H9 (cell line): ENCODE measurements at regions not wholly inside any gene's neighbourhood (a gene's known extent, or its start where the extent isn't known, plus 50 kb on each side); places are given as distances from the start of the nearest gene placed in this dataset.
"Not testable (repeated sequence)": the region's sequence is repeated elsewhere in the genome, so short reads cannot be mapped to it uniquely, and the experiment has no call there.

Experiments used
- DNase-seq: peaks from one replicate; pipeline ENCODE4 v3.0.0-alpha.2; 2017
- H2AFZ ChIP-seq: one replicate; pipeline ENCODE4 v1.6.1; 2013; ENCODE audit warnings: mild to moderate bottlenecking, low read length, control low read depth, moderate library complexity
- H2AK5ac ChIP-seq: 2 replicates; pipeline ENCODE4 v1.6.1; 2013; ENCODE audit warnings: low read length, control low read depth, mixed read lengths; ENCODE audit not compliant: insufficient read length
- H2BK120ac ChIP-seq: one replicate; pipeline ENCODE4 v1.6.1; 2013; ENCODE audit warnings: low read depth, mild to moderate bottlenecking, low read length, control low read depth, inconsistent platforms; ENCODE audit not compliant: poor library complexity, severe bottlenecking
- H2BK12ac ChIP-seq: 2 replicates; pipeline ENCODE4 v1.6.1; 2013; ENCODE audit warnings: low read length, control low read depth, mixed read lengths, low read depth; ENCODE audit not compliant: insufficient read length
- H2BK15ac ChIP-seq: 2 replicates; pipeline ENCODE4 v1.6.1; 2013; ENCODE audit warnings: low read depth, low read length, control low read depth
- H2BK20ac ChIP-seq: one replicate; pipeline ENCODE4 v1.6.1; 2013; ENCODE audit warnings: low read depth, mild to moderate bottlenecking, low read length, control low read depth, inconsistent platforms; ENCODE audit not compliant: poor library complexity, severe bottlenecking
- H2BK5ac ChIP-seq: 2 replicates; pipeline ENCODE4 v1.6.1; 2013; ENCODE audit warnings: low read length, control low read depth, mixed read lengths; ENCODE audit not compliant: insufficient read length
- H3K14ac ChIP-seq: 2 replicates; pipeline ENCODE4 v1.6.1; 2013; ENCODE audit warnings: low read length, control low read depth; ENCODE audit not compliant: insufficient read depth
- H3K18ac ChIP-seq: 2 replicates; pipeline ENCODE4 v1.6.1; 2013; ENCODE audit warnings: low read depth, mild to moderate bottlenecking, mixed read lengths, low read length, control low read depth; ENCODE audit not compliant: insufficient read length
- H3K23ac ChIP-seq: 2 replicates; pipeline ENCODE4 v1.6.1; 2013; ENCODE audit warnings: low read length, control low read depth, mixed read lengths, low read depth; ENCODE audit not compliant: insufficient read length
- H3K23me2 ChIP-seq: 2 replicates; pipeline ENCODE4 v1.6.1; 2013; ENCODE audit warnings: low read depth, mild to moderate bottlenecking, mixed read lengths, low read length, control low read depth; ENCODE audit not compliant: insufficient read length, poor library complexity, severe bottlenecking
- H3K27ac ChIP-seq: 2 replicates; pipeline ENCODE4 v1.5.1; 2013; ENCODE audit warnings: low read length, control low read depth, mixed read lengths, low read depth; ENCODE audit not compliant: insufficient read length
- H3K27me3 ChIP-seq: 2 replicates; pipeline ENCODE4 v1.6.1; 2013; ENCODE audit warnings: low read length, control low read depth, inconsistent platforms; ENCODE audit not compliant: insufficient read depth
- H3K4ac ChIP-seq: 2 replicates; pipeline ENCODE4 v1.6.1; 2013; ENCODE audit warnings: low read depth, mild to moderate bottlenecking, control low read depth, inconsistent platforms, low read length, moderate library complexity
- H3K4me1 ChIP-seq: 2 replicates; pipeline ENCODE4 v1.6.1; 2013; ENCODE audit warnings: low read length, control low read depth, inconsistent platforms; ENCODE audit not compliant: insufficient read depth
- H3K4me2 ChIP-seq: 2 replicates; pipeline ENCODE4 v1.6.1; 2013; ENCODE audit warnings: low read length, control low read depth, mixed read lengths; ENCODE audit not compliant: insufficient read length, insufficient read depth
- H3K56ac ChIP-seq: 2 replicates; pipeline ENCODE4 v1.6.1; 2013; ENCODE audit warnings: low read depth, mild to moderate bottlenecking, mixed read lengths, low read length, control low read depth; ENCODE audit not compliant: insufficient read length
- H3K79me1 ChIP-seq: 2 replicates; pipeline ENCODE4 v1.6.1; 2013; ENCODE audit warnings: low read depth, mild to moderate bottlenecking, moderate library complexity, low read length, control low read depth, inconsistent platforms; ENCODE audit not compliant: insufficient read depth, poor library complexity, severe bottlenecking
- H3K79me2 ChIP-seq: 2 replicates; pipeline ENCODE4 v1.6.1; 2013; ENCODE audit warnings: low read length, control low read depth, inconsistent platforms; ENCODE audit not compliant: insufficient read depth
- H3K9ac ChIP-seq: 2 replicates; pipeline ENCODE4 v1.6.1; 2013; ENCODE audit warnings: low read length, control low read depth, mixed read lengths; ENCODE audit not compliant: insufficient read length; ENCODE audit errors: extremely low read depth
- H3K9me3 ChIP-seq: one replicate; pipeline ENCODE4 v1.6.1; 2013; ENCODE audit warnings: low read depth, low read length, inconsistent platforms; ENCODE audit not compliant: control insufficient read depth
- H3T11ph ChIP-seq: one replicate; pipeline ENCODE4 v1.6.1; 2013; ENCODE audit warnings: mild to moderate bottlenecking, low read length, control low read depth, inconsistent platforms
- H4K20me1 ChIP-seq: one replicate; pipeline ENCODE4 v1.6.1; 2013; ENCODE audit not compliant: control insufficient read depth, insufficient read length, insufficient read depth
- H4K5ac ChIP-seq: 2 replicates; pipeline ENCODE4 v1.6.1; 2013; ENCODE audit warnings: low read depth, mild to moderate bottlenecking, mixed read lengths, low read length, control low read depth; ENCODE audit not compliant: insufficient read length
- H4K8ac ChIP-seq: replicated peaks from 2 replicates; pipeline ENCODE4 v1.6.1; 2013; ENCODE audit warnings: low read length, control low read depth, mixed read lengths, low read depth; ENCODE audit not compliant: insufficient read length
- H4K91ac ChIP-seq: 2 replicates; pipeline ENCODE4 v1.6.1; 2013; ENCODE audit warnings: low read depth, mild to moderate bottlenecking, moderate library complexity, mixed read lengths, low read length, control low read depth; ENCODE audit not compliant: insufficient read length
- H3K27ac Mint-ChIP-seq, 3 experiments: 2 replicates in 2 of 3; 3 replicates in 1 of 3; pipeline ENCODE4 v1.8.0; 2020 to 2021; ENCODE audit warnings: mixed read lengths in 3 of 3, mild to moderate bottlenecking in 1 of 3, moderate library complexity in 1 of 3
- H3K27me3 Mint-ChIP-seq: 2 replicates; pipeline ENCODE4 v1.8.0; 2021; ENCODE audit warnings: low read depth, mild to moderate bottlenecking, moderate library complexity, mixed read lengths
- H3K36me3 Mint-ChIP-seq, 3 experiments: 2 replicates in 2 of 3; 3 replicates in 1 of 3; pipeline ENCODE4 v1.8.0; 2020 to 2021; ENCODE audit warnings: low read depth in 3 of 3, mixed read lengths in 3 of 3; ENCODE audit not compliant: insufficient read depth in 1 of 3
- H3K4me1 Mint-ChIP-seq, 2 experiments: 2 replicates each; pipeline ENCODE4 v1.8.0; 2020; ENCODE audit warnings: mixed read lengths in 2 of 2
- H3K4me3 Mint-ChIP-seq, 2 experiments: 2 replicates in 1 of 2; 3 replicates in 1 of 2; pipeline ENCODE4 v1.8.0; 2020 to 2021; ENCODE audit warnings: mild to moderate bottlenecking in 2 of 2, mixed read lengths in 2 of 2, moderate library complexity in 1 of 2
- H3K9me3 Mint-ChIP-seq, 2 experiments: 2 replicates in 1 of 2; 3 replicates in 1 of 2; pipeline ENCODE4 v1.8.0; 2020; ENCODE audit warnings: mild to moderate bottlenecking in 2 of 2, mixed read lengths in 2 of 2, moderate library complexity in 1 of 2
- WGBS: extraction: QIAGEN DNeasy Blood & Tissue Kit; methylation state at CpG from one replicate; pipeline ENCODE4 v1.1.7; 2013; ENCODE audit warnings: missing lambda C conversion rate, low lambda C conversion rate, mixed read lengths; ENCODE audit not compliant: insufficient read length; ENCODE audit errors: extremely low coverage; 5-methylcytosine and 5-hydroxymethylcytosine counted together

GRCh38 chr7:66456431-66456830 is 172.2 kb upstream of the KCTD7 start:
- not testable (repeated sequence) for H3K36me3 Mint-ChIP-seq, H3K79me1 ChIP-seq, H3K27me3 ChIP-seq, H3K4me3 Mint-ChIP-seq, H4K8ac ChIP-seq, H3K14ac ChIP-seq, H2AK5ac ChIP-seq, H3K4me1 Mint-ChIP-seq, H3K23ac ChIP-seq, H3K9me3 ChIP-seq, H3K27me3 Mint-ChIP-seq, H2BK20ac ChIP-seq, H4K91ac ChIP-seq, H3K79me2 ChIP-seq, H4K5ac ChIP-seq, H2BK12ac ChIP-seq, H2BK5ac ChIP-seq, H3K4ac ChIP-seq, H2BK15ac ChIP-seq, H3K4me1 ChIP-seq, H3T11ph ChIP-seq, H3K9ac ChIP-seq, H3K27ac Mint-ChIP-seq, DNase-seq, H3K56ac ChIP-seq, H4K20me1 ChIP-seq, H3K23me2 ChIP-seq, H2BK120ac ChIP-seq, H3K4me2 ChIP-seq, H3K27ac ChIP-seq, H2AFZ ChIP-seq, H3K18ac ChIP-seq, H3K9me3 Mint-ChIP-seq
- WGBS, result no CpG with 5 or more reads among the region's 2 CpGs

GRCh38 chr7:66458991-66459390 is 169.7 kb upstream of the KCTD7 start:
- not testable (repeated sequence) for H2AK5ac ChIP-seq, H3K23ac ChIP-seq, DNase-seq, H3K4me1 Mint-ChIP-seq, H3K27me3 ChIP-seq, H3K18ac ChIP-seq, H3K27ac Mint-ChIP-seq, H3T11ph ChIP-seq, H3K27me3 Mint-ChIP-seq, H3K9ac ChIP-seq, H3K79me1 ChIP-seq, H3K9me3 ChIP-seq, H4K5ac ChIP-seq, H4K20me1 ChIP-seq, H3K27ac ChIP-seq, H3K4me1 ChIP-seq, H3K4ac ChIP-seq, H3K79me2 ChIP-seq, H2BK20ac ChIP-seq, H3K14ac ChIP-seq, H2AFZ ChIP-seq, H3K56ac ChIP-seq, H2BK120ac ChIP-seq, H3K23me2 ChIP-seq, H3K4me2 ChIP-seq, H2BK5ac ChIP-seq, H3K9me3 Mint-ChIP-seq, H3K36me3 Mint-ChIP-seq, H2BK15ac ChIP-seq, H4K8ac ChIP-seq, H4K91ac ChIP-seq, H3K4me3 Mint-ChIP-seq, H2BK12ac ChIP-seq
- WGBS, result no CpG with 5 or more reads among the region's 5 CpGs
